ENCODE measurements at regions not wholly inside any gene's neighbourhood (a gene's known extent, or its start where the extent isn't known, plus 50 kb on each side); places are given as distances from the start of the nearest gene placed in this dataset.

DNA sequence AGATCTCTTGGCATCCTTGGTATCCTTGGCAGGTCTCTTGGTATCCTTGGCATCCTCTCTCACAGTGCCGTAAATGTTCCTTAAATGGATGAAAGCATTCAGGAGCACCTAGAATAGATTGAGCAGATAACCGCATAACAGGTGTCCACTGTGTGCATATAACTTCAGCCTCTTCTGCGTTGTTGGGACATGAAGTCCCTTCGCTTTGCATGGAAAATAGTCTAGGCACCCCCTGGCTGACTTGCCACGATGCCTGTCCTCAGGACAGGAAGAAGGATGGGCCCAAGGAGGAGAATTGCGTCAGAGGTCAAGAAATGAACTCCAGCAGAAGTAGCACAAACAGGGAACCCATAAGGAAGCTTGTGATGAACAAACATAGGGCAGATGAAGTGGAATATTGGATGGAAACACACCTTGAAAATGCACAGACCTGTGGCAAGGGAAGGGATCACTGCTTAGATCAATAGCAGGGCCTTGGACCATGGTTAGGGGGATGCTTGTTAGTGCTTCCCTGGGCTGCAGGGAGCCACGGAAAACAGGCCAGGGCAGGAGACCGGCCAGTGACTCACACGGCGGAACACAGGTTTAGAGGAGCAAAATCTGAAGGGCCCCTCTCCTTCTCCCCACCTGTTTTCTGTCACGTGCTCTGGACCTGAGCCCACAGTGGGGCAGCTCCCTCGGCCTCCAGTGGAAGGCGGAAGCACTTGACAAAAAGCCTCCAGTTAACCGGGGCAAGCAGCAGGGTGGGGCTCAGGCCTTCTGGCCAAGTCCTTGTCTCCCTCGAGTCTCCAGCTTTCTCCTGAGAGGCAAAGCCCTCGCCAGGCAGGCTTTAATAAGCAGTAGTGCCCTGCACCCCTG, 99.2 kb upstream of the ASAP2 start:
- no peak for TF ChIP-seq POLR2A (IDR thresholded peaks at IDR 0.05; ENCODE audit: low read length)
- TF ChIP-seq GATA1 (IDR thresholded peaks at IDR 0.05; ENCODE audit: low read depth, low read length), result no peak

Measured in erythroblast (primary cell).